Cardiac fibroblast (primary cell): ENCODE measurements at regions not wholly inside any gene's neighbourhood (a gene's known extent, or its start where the extent isn't known, plus 50 kb on each side); places are given as distances from the start of the nearest gene placed in this dataset.

ENCODE experiments used
- DNase-seq, 2 donors: peaks; one replicate each; pipeline versions ENCODE4 v3.0.0 to v3.0.0-alpha.2; 2010; ENCODE audit warnings: low read depth in 2 of 2
- H3K4me3 ChIP-seq, 2 donors: replicated peaks in 1 of 2; 1 replicate in 1 of 2; 2 replicates in 1 of 2; pipeline ENCODE4 v1.5.1; 2011; ENCODE audit warnings: low read depth in 2 of 2, low read length in 2 of 2, mild to moderate bottlenecking in 2 of 2, moderate library complexity in 1 of 2
- TF ChIP-seq, protein P1 (sequence below): IDR thresholded peaks from one replicate; pipeline ENCODE4 v1.5.1; 2011; ENCODE audit warnings: low read depth, mild to moderate bottlenecking, low read length, inconsistent platforms

DNA sequence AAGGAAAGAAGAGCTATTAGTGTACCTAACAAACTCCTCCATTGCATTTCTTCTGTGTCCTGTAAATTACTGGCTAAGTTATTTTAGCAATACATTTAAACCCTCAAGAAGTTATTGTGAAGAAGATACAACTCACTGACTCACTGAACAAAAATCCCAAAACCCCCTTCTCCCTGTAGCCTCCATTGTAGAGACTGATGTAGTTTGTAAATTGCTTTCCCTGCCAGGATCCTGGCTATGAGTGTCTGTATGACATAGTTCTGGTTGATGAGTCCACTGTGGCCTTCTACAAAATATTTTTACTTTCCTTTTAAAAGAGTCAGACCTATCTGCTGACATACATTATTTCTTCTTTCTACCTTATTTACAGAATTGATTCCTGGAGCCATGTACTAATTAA, 155.6 kb downstream of the SLC6A15 start:
- peak; percentile 28 to 43 for DNase-seq
- TF ChIP-seq, protein P1, sequence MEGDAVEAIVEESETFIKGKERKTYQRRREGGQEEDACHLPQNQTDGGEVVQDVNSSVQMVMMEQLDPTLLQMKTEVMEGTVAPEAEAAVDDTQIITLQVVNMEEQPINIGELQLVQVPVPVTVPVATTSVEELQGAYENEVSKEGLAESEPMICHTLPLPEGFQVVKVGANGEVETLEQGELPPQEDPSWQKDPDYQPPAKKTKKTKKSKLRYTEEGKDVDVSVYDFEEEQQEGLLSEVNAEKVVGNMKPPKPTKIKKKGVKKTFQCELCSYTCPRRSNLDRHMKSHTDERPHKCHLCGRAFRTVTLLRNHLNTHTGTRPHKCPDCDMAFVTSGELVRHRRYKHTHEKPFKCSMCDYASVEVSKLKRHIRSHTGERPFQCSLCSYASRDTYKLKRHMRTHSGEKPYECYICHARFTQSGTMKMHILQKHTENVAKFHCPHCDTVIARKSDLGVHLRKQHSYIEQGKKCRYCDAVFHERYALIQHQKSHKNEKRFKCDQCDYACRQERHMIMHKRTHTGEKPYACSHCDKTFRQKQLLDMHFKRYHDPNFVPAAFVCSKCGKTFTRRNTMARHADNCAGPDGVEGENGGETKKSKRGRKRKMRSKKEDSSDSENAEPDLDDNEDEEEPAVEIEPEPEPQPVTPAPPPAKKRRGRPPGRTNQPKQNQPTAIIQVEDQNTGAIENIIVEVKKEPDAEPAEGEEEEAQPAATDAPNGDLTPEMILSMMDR = no peak
- no peak overlapping the region for H3K4me3 ChIP-seq

DNA sequence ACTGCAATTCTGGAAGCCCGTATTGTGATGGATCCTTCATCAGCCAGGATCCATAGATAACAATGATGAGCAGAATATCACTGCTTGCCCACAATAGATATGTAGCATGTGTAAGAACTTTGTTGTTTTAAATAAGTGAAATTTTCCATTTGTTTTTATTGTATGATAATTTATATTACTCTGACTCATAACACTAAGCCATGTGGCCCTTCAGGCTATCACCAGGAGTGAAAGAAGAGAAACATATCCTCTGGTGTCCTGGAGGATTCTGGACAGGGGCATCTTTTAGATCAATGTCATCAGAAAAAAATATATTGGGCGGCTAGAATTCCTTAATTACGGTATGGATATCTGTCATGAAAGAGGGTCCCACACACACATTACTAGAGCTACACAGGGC, 167.5 kb downstream of the SLC6A15 start:
- no peak overlapping the region for H3K4me3 ChIP-seq
- TF ChIP-seq, protein P1 = no peak
- no peak for DNase-seq

DNA sequence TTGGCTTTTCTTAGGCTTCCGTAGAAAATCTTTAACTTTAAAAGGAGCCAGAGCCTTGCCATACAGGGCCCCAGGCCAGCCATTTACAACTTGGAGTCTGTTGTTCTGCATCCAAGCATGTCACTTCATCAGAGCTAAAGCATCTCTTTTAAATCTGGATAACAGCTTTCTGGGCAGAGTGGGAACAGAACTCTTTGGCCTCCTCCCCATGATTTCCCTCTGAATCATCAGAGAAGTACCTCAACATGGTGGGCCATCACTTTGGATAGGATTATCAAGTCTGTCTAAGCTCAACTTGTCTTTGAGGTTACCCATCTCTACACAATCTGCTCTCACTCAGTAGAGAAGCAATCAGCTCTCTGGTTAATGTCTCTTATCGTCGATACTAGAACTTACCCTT, 170.9 kb downstream of the SLC6A15 start:
- H3K4me3 ChIP-seq = no peak overlapping the region
- TF ChIP-seq, protein P1 = no peak
- DNase-seq = peak in 1 of 2 donors; percentile 32

DNA sequence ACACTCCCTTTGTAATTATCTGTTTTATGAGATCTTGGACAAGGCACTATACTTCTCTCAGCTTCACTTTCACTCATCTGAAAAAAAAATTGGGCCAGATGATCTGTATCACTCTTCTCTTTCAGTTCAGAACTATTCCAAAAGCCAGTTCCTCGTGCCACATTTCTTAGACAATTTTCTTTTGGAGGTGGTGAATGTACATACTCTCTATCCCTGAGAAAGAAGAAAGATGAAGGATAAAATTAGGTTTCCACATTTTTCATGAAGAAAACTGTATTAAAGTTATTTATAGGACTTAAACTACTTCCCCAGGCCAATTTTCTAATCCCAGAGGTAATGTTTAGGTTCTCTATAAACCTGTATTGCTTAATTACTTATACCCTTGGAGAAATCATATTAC, 171.6 kb downstream of the SLC6A15 start:
- no peak for DNase-seq
- H3K4me3 ChIP-seq = no peak overlapping the region
- TF ChIP-seq, protein P1 = no peak

DNA sequence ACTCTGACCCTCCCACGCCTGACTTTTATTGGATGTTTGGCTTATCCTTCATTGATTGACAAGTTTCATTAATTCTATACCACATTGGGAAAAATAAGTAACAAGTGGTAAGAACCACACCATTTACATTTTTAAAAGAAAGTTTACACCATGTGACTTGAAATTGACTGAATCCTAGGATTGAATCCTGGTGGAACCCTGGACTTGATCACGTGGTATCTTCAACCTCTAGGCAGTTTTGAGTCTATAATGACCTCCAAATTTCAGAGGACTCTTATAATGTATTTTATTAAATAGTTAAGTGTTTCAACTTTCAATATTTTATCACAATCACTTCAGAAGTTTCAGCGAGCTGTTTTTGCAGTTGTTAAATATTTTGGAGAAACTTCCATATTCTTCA, 172.0 kb downstream of the SLC6A15 start:
- no peak for DNase-seq
- H3K4me3 ChIP-seq = no peak overlapping the region
- TF ChIP-seq, protein P1 = no peak

DNA sequence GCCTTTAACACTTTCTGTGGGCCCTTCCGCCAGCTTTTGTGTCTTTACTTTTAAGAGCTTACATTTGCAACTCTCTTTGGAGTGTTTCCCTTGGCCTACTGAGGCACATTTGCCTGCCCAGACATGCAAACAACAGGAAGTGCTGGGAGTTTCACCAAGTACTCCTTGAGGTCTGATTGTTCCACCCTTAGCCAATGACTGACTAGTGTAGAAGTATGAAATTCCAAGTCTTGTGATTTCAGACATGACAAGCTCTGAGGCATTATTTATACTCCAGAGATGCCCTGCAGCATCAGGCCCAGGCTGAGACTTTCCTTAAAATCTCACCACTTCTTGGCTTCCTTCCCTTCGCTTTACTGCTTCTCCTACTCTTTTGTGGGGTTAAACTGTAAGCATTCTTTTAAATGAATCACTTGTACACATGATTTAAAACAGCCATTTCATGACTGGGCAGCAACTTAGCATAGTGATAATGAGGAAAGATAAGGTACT, 174.1 kb downstream of the SLC6A15 start:
- H3K4me3 ChIP-seq = no peak overlapping the region
- TF ChIP-seq, protein P1 = no peak
- DNase-seq = peak in 1 of 2 donors; percentile 60

DNA sequence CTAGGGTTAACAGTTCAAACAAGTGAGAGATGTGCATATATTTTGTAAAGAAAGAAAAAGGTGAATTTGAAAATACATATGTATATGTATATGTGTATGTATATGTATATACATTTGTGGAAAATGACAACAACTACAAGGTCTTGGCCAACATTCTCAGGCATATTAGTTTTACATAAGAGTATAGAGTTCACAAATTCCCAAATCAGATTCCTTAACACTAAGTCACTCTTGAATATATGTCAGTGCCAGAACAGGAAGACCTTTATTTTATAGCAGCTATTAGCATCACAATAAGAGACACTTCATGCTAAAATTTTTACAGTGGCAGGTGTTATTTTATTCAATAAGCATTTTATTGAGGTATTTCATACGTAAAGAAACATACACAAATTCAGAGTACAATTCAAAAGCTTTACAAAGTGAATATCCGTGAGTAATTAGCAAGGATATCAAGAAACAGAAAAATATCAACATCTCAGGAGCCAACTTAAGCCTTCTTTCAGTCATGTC, 179.7 kb downstream of the SLC6A15 start:
- DNase-seq = no peak
- no peak overlapping the region for H3K4me3 ChIP-seq
- TF ChIP-seq, protein P1 = no peak
